ENCODE measurements at regions not wholly inside any gene's neighbourhood (a gene's known extent, or its start where the extent isn't known, plus 50 kb on each side); places are given as distances from the start of the nearest gene placed in this dataset.

GRCh38 chr5:45035991-45036390, 227.2 kb downstream of the MRPS30 start:
- no peak for TF ChIP-seq CTCF (IDR thresholded peaks at IDR 0.05)
- TF ChIP-seq ZFX (IDR thresholded peaks at IDR 0.05; ENCODE audit: borderline replicate concordance): no peak

Data from 22Rv1 (cell line).